Ectodermal cell (in vitro differentiated cells): ENCODE measurements at regions not wholly inside any gene's neighbourhood (a gene's known extent, or its start where the extent isn't known, plus 50 kb on each side); places are given as distances from the start of the nearest gene placed in this dataset.

Experiments
- H3K27ac ChIP-seq: 2 replicates; pipeline ENCODE4 v1.7.0; 2013; ENCODE audit warnings: mild to moderate bottlenecking, low read depth, low read length; ENCODE audit not compliant: insufficient read depth, poor library complexity, severe bottlenecking
- H3K27me3 ChIP-seq: 2 replicates; pipeline ENCODE4 v1.7.0; 2013; ENCODE audit warnings: mild to moderate bottlenecking, low read length; ENCODE audit not compliant: insufficient read depth, control insufficient read depth, poor library complexity, severe bottlenecking
- H3K36me3 ChIP-seq: one replicate; pipeline ENCODE4 v1.7.0; 2013; ENCODE audit warnings: low read length; ENCODE audit not compliant: control insufficient read depth, insufficient read depth
- H3K4me1 ChIP-seq: one replicate; pipeline ENCODE4 v1.7.0; 2013; ENCODE audit warnings: low read length; ENCODE audit not compliant: control insufficient read depth, insufficient read depth
- H3K4me3 ChIP-seq: 2 replicates; pipeline ENCODE4 v1.7.0; 2013; ENCODE audit warnings: low read depth, low read length, control low read depth; ENCODE audit not compliant: insufficient read depth
- H3K9me3 ChIP-seq: 2 replicates; pipeline ENCODE4 v1.7.0; 2013; ENCODE audit warnings: mild to moderate bottlenecking, low read length, moderate library complexity; ENCODE audit not compliant: control insufficient read depth
- WGBS, 2 experiments: methylation state at CpG; one replicate each; pipeline ENCODE4 v1.1.7; 2013; ENCODE audit warnings: missing lambda C conversion rate in 2 of 2; 5-methylcytosine and 5-hydroxymethylcytosine counted together

GRCh38 chr9:1490341-1491232, 440.4 kb downstream of the DMRT2 start:
- Histone ChIP-seq H3K4me3 (no peak overlapping the region), H3K4me1 (peaks cover 7% of the 10 kb centered on the region), H3K36me3 (no peaks in the 10 kb centered on the region), H3K27me3 (no peaks in the 10 kb centered on the region), H3K9me3 (no peaks in the 10 kb centered on the region), H3K27ac (no peak overlapping the region)
- 87% methylated on average over 8 of the region's 8 CpGs for WGBS, 2 experiments

- 89 to 92% methylated on average over 3 of the region's 3 CpGs for WGBS, 2 experiments
These were observed 442.0 kb downstream of the DMRT2 start for GRCh38 chr9:1492156-1492555.

GRCh38 chr9:1495282-1496030, 445.3 kb downstream of the DMRT2 start:
- no peaks in the 10 kb centered on the region for H3K9me3 ChIP-seq
- H3K4me3 ChIP-seq: no peak overlapping the region
- H3K27ac ChIP-seq: no peak overlapping the region
- H3K4me1 ChIP-seq: peaks cover 7% of the 10 kb centered on the region
- H3K27me3 ChIP-seq: no peaks in the 10 kb centered on the region
- WGBS, 2 experiments: 95 to 96% methylated on average over 2 of the region's 2 CpGs
- H3K36me3 ChIP-seq: no peaks in the 10 kb centered on the region

More at GRCh38 chr9:1492156-1492555, 442.0 kb downstream of the DMRT2 start:
- Histone ChIP-seq H3K27me3 (no peaks in the 10 kb centered on the region), H3K4me1 (peaks cover 7% of the 10 kb centered on the region), H3K4me3 (no peak overlapping the region), H3K36me3 (no peaks in the 10 kb centered on the region), H3K9me3 (no peaks in the 10 kb centered on the region), H3K27ac (no peak overlapping the region)

GRCh38 chr9:1505489-1505888, 455.3 kb downstream of the DMRT2 start:
- H3K4me3 ChIP-seq: no peak overlapping the region
- H3K27ac ChIP-seq: no peak overlapping the region
- no peaks in the 10 kb centered on the region for H3K36me3 ChIP-seq
- no peaks in the 10 kb centered on the region for H3K27me3 ChIP-seq
- WGBS, 2 experiments: 54 to 64% methylated on average over 2 of the region's 2 CpGs
- no peaks in the 10 kb centered on the region for H3K9me3 ChIP-seq
- H3K4me1 ChIP-seq: no peaks in the 10 kb centered on the region

- no peak overlapping the region for H3K4me3 ChIP-seq
- no peaks in the 10 kb centered on the region for H3K4me1 ChIP-seq
- H3K9me3 ChIP-seq: no peaks in the 10 kb centered on the region
- no peak overlapping the region for H3K27ac ChIP-seq
- no peaks in the 10 kb centered on the region for H3K27me3 ChIP-seq
- WGBS, 2 experiments: 92 to 95% methylated on average over 4 of the region's 4 CpGs
- H3K36me3 ChIP-seq: no peaks in the 10 kb centered on the region
These were observed 460.6 kb downstream of the DMRT2 start for GRCh38 chr9:1510712-1511111.

- Histone ChIP-seq H3K9me3 (no peaks in the 10 kb centered on the region), H3K36me3 (no peaks in the 10 kb centered on the region), H3K27ac (no peak overlapping the region), H3K27me3 (no peaks in the 10 kb centered on the region), H3K4me1 (no peaks in the 10 kb centered on the region), H3K4me3 (no peak overlapping the region)
- 91 to 94% methylated on average over 2 of the region's 2 CpGs for WGBS, 2 experiments
These were observed 462.9 kb downstream of the DMRT2 start for GRCh38 chr9:1513105-1513504.

GRCh38 chr9:1514250-1514649, 464.1 kb downstream of the DMRT2 start:
- Histone ChIP-seq H3K4me1 (no peaks in the 10 kb centered on the region), H3K36me3 (no peaks in the 10 kb centered on the region), H3K4me3 (no peak overlapping the region), H3K27ac (no peak overlapping the region), H3K9me3 (no peaks in the 10 kb centered on the region), H3K27me3 (no peaks in the 10 kb centered on the region)
- 93 to 95% methylated on average over 3 of the region's 3 CpGs for WGBS, 2 experiments

GRCh38 chr9:1514776-1515363, 464.7 kb downstream of the DMRT2 start:
- Histone ChIP-seq H3K4me1 (no peaks in the 10 kb centered on the region), H3K27ac (no peak overlapping the region), H3K27me3 (no peaks in the 10 kb centered on the region), H3K4me3 (no peak overlapping the region), H3K36me3 (no peaks in the 10 kb centered on the region), H3K9me3 (no peaks in the 10 kb centered on the region)
- WGBS, 2 experiments: 92 to 96% methylated on average over 1 of the region's 2 CpGs

GRCh38 chr9:1515557-1515956, 465.4 kb downstream of the DMRT2 start:
- Histone ChIP-seq H3K27me3 (no peaks in the 10 kb centered on the region), H3K4me3 (no peak overlapping the region), H3K9me3 (no peaks in the 10 kb centered on the region), H3K4me1 (no peaks in the 10 kb centered on the region), H3K36me3 (no peaks in the 10 kb centered on the region), H3K27ac (no peak overlapping the region)
- 86 to 95% methylated on average over 3 of the region's 3 CpGs for WGBS, 2 experiments

- Histone ChIP-seq H3K36me3 (no peaks in the 10 kb centered on the region), H3K4me1 (no peaks in the 10 kb centered on the region), H3K27ac (no peak overlapping the region), H3K27me3 (no peaks in the 10 kb centered on the region), H3K9me3 (no peaks in the 10 kb centered on the region), H3K4me3 (no peak overlapping the region)
- WGBS, 2 experiments: 89 to 94% methylated on average over 2 to 4 of the region's 4 CpGs
These were observed 471.4 kb downstream of the DMRT2 start for GRCh38 chr9:1521547-1521946.
